ENCODE measurements at regions not wholly inside any gene's neighbourhood (a gene's known extent, or its start where the extent isn't known, plus 50 kb on each side); places are given as distances from the start of the nearest gene placed in this dataset.

GRCh38 chr12:115588131-115588530 lies 689.4 kb downstream of the MED13L start:
- ATAC-seq = no peak
- TF ChIP-seq ARNTL (CRISPR knock-in tag; IDR thresholded peaks at IDR 0.05; ENCODE audit: borderline replicate concordance, low read depth) = no peak
- no peak for TF ChIP-seq ESRRG (CRISPR knock-in tag; IDR thresholded peaks at IDR 0.05)
- no peak for TF ChIP-seq RARB (CRISPR knock-in tag; IDR thresholded peaks at IDR 0.05)
- no peak for TF ChIP-seq ISL1 (CRISPR knock-in tag; IDR thresholded peaks at IDR 0.05)
- TF ChIP-seq ZFP30 (CRISPR knock-in tag; IDR thresholded peaks at IDR 0.05) = no peak
- no peak for TF ChIP-seq CSRNP3 (CRISPR knock-in tag; IDR thresholded peaks at IDR 0.05)
- no peak for TF ChIP-seq OSR1 (CRISPR knock-in tag; IDR thresholded peaks at IDR 0.05)
- TF ChIP-seq BACH2 (CRISPR knock-in tag; IDR thresholded peaks at IDR 0.05; ENCODE audit: borderline replicate concordance) = no peak
- no peak for TF ChIP-seq CREB5 (CRISPR knock-in tag; IDR thresholded peaks at IDR 0.05; ENCODE audit: low read depth)
- no peak for TF ChIP-seq TCF4 (CRISPR knock-in tag; IDR thresholded peaks at IDR 0.05; ENCODE audit: borderline replicate concordance)
- no peak for TF ChIP-seq GLIS3 (CRISPR knock-in tag; IDR thresholded peaks at IDR 0.05)
- no peak for TF ChIP-seq ZNF565 (CRISPR knock-in tag; conservative IDR thresholded peaks at IDR 0.05; ENCODE audit: low read depth)
- no peak for TF ChIP-seq PATZ1 (CRISPR knock-in tag; IDR thresholded peaks at IDR 0.05; ENCODE audit: borderline replicate concordance)
- no peak for TF ChIP-seq ZNF8 (CRISPR knock-in tag; IDR thresholded peaks at IDR 0.05)
- no peak for TF ChIP-seq PPARA (CRISPR knock-in tag; IDR thresholded peaks at IDR 0.05; ENCODE audit: borderline replicate concordance)
- TF ChIP-seq CSDC2 (CRISPR knock-in tag; IDR thresholded peaks at IDR 0.05) = no peak
- TF ChIP-seq TSHZ2 (CRISPR knock-in tag; IDR thresholded peaks at IDR 0.05) = no peak

GRCh38 chr12:115584156-115584555 lies 693.3 kb downstream of the MED13L start:
- no peak for ATAC-seq
- TF ChIP-seq TSHZ2 (CRISPR knock-in tag; IDR thresholded peaks at IDR 0.05) = no peak
- no peak for TF ChIP-seq ZNF70 (CRISPR knock-in tag; IDR thresholded peaks at IDR 0.05)
- TF ChIP-seq ESRRG (CRISPR knock-in tag; IDR thresholded peaks at IDR 0.05) = no peak
- TF ChIP-seq CSDC2 (CRISPR knock-in tag; IDR thresholded peaks at IDR 0.05) = no peak
- TF ChIP-seq OSR1 (CRISPR knock-in tag; IDR thresholded peaks at IDR 0.05) = no peak

- TF ChIP-seq CSDC2 (CRISPR knock-in tag; IDR thresholded peaks at IDR 0.05) (no peak), RARB (CRISPR knock-in tag; IDR thresholded peaks at IDR 0.05) (no peak), ZFP3 (CRISPR knock-in tag; IDR thresholded peaks at IDR 0.05) (no peak), SNAI2 (CRISPR knock-in tag; IDR thresholded peaks at IDR 0.05) (no peak), ARNTL (CRISPR knock-in tag; IDR thresholded peaks at IDR 0.05; ENCODE audit: borderline replicate concordance, low read depth) (no peak), ZFP30 (CRISPR knock-in tag; IDR thresholded peaks at IDR 0.05) (no peak)
- no peak for ATAC-seq
Observed at GRCh38 chr12:115583591-115583990, 693.9 kb downstream of the MED13L start.
